ENCODE measurements at regions not wholly inside any gene's neighbourhood (a gene's known extent, or its start where the extent isn't known, plus 50 kb on each side); places are given as distances from the start of the nearest gene placed in this dataset.

- H3F3A ChIP-seq (ENCODE audit: low read depth): no peaks in the 10 kb centered on the region
- peaks cover 16% of the 10 kb centered on the region for H3K4me1 ChIP-seq (ENCODE audit: insufficient read depth, low read length, poor library complexity, severe bottlenecking)
- H3K9me3 ChIP-seq (ENCODE audit: insufficient read depth, low read depth, low read length): no peaks in the 10 kb centered on the region
- H4K20me1 ChIP-seq (ENCODE audit: insufficient read depth, low read length, poor library complexity, severe bottlenecking): no peaks in the 10 kb centered on the region
- H3K4me3 ChIP-seq (ENCODE audit: low read length, poor library complexity, severe bottlenecking): peak overlapping the region; percentile 23
- no peaks in the 10 kb centered on the region for H3K79me2 ChIP-seq (ENCODE audit: insufficient read depth, low read length)
- no peak overlapping the region for H3K9ac ChIP-seq (ENCODE audit: low read depth, low read length, poor library complexity, severe bottlenecking)
- H2AFZ ChIP-seq (ENCODE audit: low read length): peak overlapping the region; percentile 80
- H3K9me2 ChIP-seq (replicated peaks; ENCODE audit: low read depth, low read length): no peaks in the 10 kb centered on the region
- H3K36me3 ChIP-seq (ENCODE audit: insufficient read depth, low read length): no peaks in the 10 kb centered on the region
- no peaks in the 10 kb centered on the region for H3K27me3 ChIP-seq (ENCODE audit: insufficient read depth, low read length, poor library complexity, severe bottlenecking)
- H3K4me2 ChIP-seq (ENCODE audit: low read depth, low read length, poor library complexity, severe bottlenecking): peak overlapping the region; percentile 49
- no peak for TF ChIP-seq EZH2phosphoT487 (IDR thresholded peaks at IDR 0.05; ENCODE audit: borderline replicate concordance)
- TF ChIP-seq, protein P1, sequence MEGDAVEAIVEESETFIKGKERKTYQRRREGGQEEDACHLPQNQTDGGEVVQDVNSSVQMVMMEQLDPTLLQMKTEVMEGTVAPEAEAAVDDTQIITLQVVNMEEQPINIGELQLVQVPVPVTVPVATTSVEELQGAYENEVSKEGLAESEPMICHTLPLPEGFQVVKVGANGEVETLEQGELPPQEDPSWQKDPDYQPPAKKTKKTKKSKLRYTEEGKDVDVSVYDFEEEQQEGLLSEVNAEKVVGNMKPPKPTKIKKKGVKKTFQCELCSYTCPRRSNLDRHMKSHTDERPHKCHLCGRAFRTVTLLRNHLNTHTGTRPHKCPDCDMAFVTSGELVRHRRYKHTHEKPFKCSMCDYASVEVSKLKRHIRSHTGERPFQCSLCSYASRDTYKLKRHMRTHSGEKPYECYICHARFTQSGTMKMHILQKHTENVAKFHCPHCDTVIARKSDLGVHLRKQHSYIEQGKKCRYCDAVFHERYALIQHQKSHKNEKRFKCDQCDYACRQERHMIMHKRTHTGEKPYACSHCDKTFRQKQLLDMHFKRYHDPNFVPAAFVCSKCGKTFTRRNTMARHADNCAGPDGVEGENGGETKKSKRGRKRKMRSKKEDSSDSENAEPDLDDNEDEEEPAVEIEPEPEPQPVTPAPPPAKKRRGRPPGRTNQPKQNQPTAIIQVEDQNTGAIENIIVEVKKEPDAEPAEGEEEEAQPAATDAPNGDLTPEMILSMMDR (conservative IDR thresholded peaks at IDR 0.05; ENCODE audit: low read length): peak; percentile 93
These were observed 166.0 kb upstream of the SP4 start for GRCh38 chr7:21261627-21262594.

GRCh38 chr7:21269021-21269420 is 158.9 kb upstream of the SP4 start:
- H3K4me3 ChIP-seq (ENCODE audit: low read length, poor library complexity, severe bottlenecking): no peak overlapping the region
- H3K9me2 ChIP-seq (replicated peaks; ENCODE audit: low read depth, low read length): no peaks in the 10 kb centered on the region
- no peaks in the 10 kb centered on the region for H3K36me3 ChIP-seq (ENCODE audit: insufficient read depth, low read length)
- no peak overlapping the region for H3K9ac ChIP-seq (ENCODE audit: low read depth, low read length, poor library complexity, severe bottlenecking)
- H2AFZ ChIP-seq (ENCODE audit: low read length): no peak overlapping the region
- no peaks in the 10 kb centered on the region for H3K79me2 ChIP-seq (ENCODE audit: insufficient read depth, low read length)
- H3K27me3 ChIP-seq (ENCODE audit: insufficient read depth, low read length, poor library complexity, severe bottlenecking): no peaks in the 10 kb centered on the region
- H3K4me1 ChIP-seq (ENCODE audit: insufficient read depth, low read length, poor library complexity, severe bottlenecking): no peaks in the 10 kb centered on the region
- no peak for TF ChIP-seq EZH2phosphoT487 (IDR thresholded peaks at IDR 0.05; ENCODE audit: borderline replicate concordance)
- TF ChIP-seq, protein P1 (conservative IDR thresholded peaks at IDR 0.05; ENCODE audit: low read length): no peak
- H3F3A ChIP-seq (ENCODE audit: low read depth): no peaks in the 10 kb centered on the region
- H4K20me1 ChIP-seq (ENCODE audit: insufficient read depth, low read length, poor library complexity, severe bottlenecking): no peaks in the 10 kb centered on the region
- no peaks in the 10 kb centered on the region for H3K9me3 ChIP-seq (ENCODE audit: insufficient read depth, low read depth, low read length)
- no peak overlapping the region for H3K4me2 ChIP-seq (ENCODE audit: low read depth, low read length, poor library complexity, severe bottlenecking)

DNA sequence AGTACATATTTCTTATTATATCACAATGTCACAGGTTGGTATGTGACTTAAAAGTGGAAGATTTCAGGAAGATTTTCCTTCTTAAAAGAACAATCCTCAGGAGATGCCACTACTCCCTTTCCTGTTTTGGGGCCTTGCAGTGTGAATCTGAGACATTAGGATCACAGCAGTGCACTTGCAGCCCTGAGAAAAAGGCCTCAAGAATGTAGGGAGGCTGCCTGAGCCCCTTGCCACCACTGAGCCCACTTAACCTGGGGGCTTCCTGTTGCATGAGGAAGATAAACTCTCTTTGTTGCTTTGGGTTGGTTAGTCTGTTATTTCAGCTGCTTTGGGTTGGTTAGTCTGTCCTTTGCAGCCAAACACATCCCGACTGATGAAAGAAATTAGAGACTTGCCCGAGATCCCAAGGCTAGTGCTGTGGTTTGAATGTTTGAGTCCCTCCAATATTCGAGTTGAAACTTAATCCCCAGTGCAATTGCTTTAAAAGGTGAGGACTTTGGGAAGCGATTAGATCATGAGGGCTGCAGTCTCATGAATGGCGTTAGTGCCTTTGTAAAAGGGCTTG is 151.3 kb upstream of the SP4 start:
- no peak overlapping the region for H3K4me2 ChIP-seq (ENCODE audit: low read depth, low read length, poor library complexity, severe bottlenecking)
- H3K27me3 ChIP-seq (ENCODE audit: insufficient read depth, low read length, poor library complexity, severe bottlenecking): no peaks in the 10 kb centered on the region
- no peaks in the 10 kb centered on the region for H3K9me2 ChIP-seq (replicated peaks; ENCODE audit: low read depth, low read length)
- no peaks in the 10 kb centered on the region for H3K36me3 ChIP-seq (ENCODE audit: insufficient read depth, low read length)
- no peak overlapping the region for H3K4me3 ChIP-seq (ENCODE audit: low read length, poor library complexity, severe bottlenecking)
- peak overlapping the region; percentile 63; the same call in 1 of the 2 replicates for H2AFZ ChIP-seq (ENCODE audit: low read length)
- no peaks in the 10 kb centered on the region for H3K79me2 ChIP-seq (ENCODE audit: insufficient read depth, low read length)
- no peaks in the 10 kb centered on the region for H3K4me1 ChIP-seq (ENCODE audit: insufficient read depth, low read length, poor library complexity, severe bottlenecking)
- TF ChIP-seq EZH2phosphoT487 (IDR thresholded peaks at IDR 0.05; ENCODE audit: borderline replicate concordance): no peak
- TF ChIP-seq, protein P1 (conservative IDR thresholded peaks at IDR 0.05; ENCODE audit: low read length): no peak
- no peaks in the 10 kb centered on the region for H4K20me1 ChIP-seq (ENCODE audit: insufficient read depth, low read length, poor library complexity, severe bottlenecking)
- H3K9me3 ChIP-seq (ENCODE audit: insufficient read depth, low read depth, low read length): no peaks in the 10 kb centered on the region
- no peaks in the 10 kb centered on the region for H3F3A ChIP-seq (ENCODE audit: low read depth)
- no peak overlapping the region for H3K9ac ChIP-seq (ENCODE audit: low read depth, low read length, poor library complexity, severe bottlenecking)
